Left colon (tissue), 2 donors: ENCODE measurements at regions not wholly inside any gene's neighbourhood (a gene's known extent, or its start where the extent isn't known, plus 50 kb on each side); places are given as distances from the start of the nearest gene placed in this dataset.
A peak's percentile ranks its signal among the peaks of the same experiment; 100 is the strongest.

Experiments used
- ATAC-seq: fragments of 200-7000 bp; cut with Tn5 transposase; one replicate; pipeline ENCODE4 v1.9.1; 2020; ENCODE audit warnings: mild to moderate bottlenecking, moderate library complexity
- DNase-seq, 2 donors: peaks; one replicate each; pipeline ENCODE4 v3.0.0-alpha.2; 2020
- intact Hi-C, 2 donors: fragments of 100-400 bp; cut with DNase I in 1 of 2; cut with micrococcal nuclease in 1 of 2; formaldehyde crosslinking; loops; one replicate each; pipeline versions ENCODE4 v1.11.2 to v1.14.0; 2022; cut with DNase I, micrococcal nuclease
- donor health status: DM: no; HTN: no; CAD: no.
- donor health status: DM: yes; HTN: yes; CAD: no.

DNA sequence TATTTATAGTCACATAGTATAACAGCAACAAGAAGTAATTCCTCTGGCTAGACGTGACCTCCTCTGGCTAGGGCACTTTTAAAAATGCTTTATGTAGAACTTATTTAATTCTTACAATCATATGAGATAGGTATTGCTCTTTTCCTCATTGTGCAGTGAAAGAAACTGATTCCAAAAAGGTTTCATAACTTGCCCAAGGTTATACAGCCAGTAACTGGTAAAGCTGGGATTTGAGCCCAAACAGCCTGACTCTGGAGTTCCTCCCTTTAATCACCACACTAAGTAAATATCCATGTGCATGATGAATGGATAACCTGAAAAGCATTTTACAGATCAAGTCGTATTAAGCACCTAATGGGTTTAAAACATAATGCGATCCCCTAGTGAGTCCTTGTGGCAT is 214.6 kb downstream of the PRL start:
- ATAC-seq (no peak), DNase-seq (no peak)
- intact Hi-C loops: no loop called here

DNA sequence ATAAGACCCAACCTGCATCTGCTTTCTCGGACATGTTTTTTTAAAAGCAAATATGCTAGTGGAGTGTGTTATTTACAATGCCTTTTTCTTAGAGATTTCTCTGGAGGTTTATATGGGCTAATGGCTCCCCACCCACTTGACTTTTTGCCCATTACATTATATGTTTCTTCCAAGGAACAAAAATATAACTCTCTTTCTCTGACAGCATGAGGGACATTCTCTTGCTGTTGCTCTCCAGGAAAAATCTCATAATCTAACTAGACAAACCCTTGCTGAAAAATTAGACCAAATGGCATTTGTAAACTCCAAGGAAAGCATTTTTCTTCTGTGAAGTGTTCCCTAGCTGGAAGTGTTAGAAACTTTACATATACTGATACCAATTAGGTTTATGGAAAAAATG is 213.7 kb downstream of the PRL start:
- DNase-seq: no peak
- ATAC-seq: no peak
- intact Hi-C loops: no loop called here

DNA sequence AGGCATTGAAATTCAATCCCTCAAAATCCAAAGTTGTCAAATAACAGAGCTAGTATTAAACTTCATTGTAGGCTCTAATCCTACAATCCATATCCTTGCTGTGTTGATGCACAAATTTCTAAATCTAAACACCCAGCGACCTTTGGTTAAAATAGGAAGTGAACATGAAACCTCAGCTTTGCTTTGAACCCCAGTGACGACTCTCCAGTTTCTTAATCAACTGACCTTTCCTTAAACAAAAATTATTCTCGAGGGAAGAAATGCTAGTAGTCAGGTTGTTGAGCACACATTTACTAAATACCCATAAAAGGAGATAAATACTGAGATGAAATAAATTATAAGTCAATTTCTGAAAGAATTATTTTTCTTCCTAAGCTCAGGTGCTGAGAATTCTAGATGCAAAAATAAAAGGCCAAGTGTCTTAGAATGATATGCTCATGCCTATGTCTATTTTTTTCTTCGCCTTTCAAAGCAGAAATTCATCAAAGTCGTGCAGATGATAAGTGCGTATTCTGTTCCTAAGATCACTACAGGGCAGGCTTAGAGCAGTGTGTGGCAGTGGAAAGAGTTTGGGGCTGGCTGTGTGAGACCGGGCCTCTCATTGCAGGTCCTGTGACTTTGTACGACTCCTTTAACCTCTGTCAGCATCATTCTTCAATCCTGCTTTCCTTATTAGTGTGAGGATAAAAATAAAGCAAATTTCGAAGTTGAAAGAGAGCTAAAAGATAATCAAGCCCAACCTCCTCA is 208.7 kb downstream of the PRL start:
- DNase-seq (no peak), ATAC-seq (no peak)
- intact Hi-C loops: no loop called here

DNA sequence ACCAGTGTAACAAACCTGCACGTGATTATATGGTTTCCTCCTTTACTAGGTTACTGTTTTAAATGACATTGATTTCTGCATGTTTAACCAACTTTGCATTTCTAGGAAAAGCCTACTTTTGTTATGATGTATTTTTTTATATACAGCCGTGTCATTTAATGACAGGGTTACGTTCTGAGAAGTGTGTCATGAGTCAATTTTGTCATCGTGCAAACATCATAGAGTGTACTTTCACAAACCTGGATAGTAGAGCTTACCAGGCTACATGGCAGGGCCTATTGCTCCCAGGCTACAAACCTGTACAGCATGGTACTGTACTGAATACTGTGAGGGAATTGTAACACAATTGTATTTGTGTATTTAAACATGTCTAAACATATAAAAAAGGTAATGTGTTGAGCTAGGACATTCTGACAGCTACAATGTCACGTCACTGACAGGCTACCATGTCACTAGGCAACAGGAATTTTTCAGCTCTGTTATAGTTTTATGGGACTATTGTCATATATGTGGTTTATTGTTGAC is 205.3 kb downstream of the PRL start:
- intact Hi-C loops: no loop called here
- DNase-seq (no peak), ATAC-seq (peak; percentile 70)

DNA sequence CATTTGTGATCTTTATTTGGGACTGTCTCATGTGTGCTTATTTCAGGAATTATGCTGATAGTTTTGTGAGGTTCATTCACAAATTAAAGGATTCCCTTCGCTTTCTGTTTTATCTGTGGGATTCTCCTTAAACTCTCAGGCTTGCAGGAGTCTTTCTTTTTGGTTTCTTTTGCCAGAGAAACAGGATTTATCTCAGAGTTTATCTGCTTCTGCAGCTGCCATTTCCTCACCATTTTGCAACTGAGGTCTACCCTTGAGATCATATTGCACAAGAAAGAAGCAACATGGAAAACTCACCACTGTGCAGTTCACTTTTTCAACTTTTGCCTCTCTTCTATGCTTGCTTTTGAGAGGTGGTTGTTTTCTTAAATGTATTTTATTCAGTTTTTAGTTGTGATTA is 201.0 kb downstream of the PRL start:
- DNase-seq (no peak), ATAC-seq (no peak)
- intact Hi-C loops: no loop called here

DNA sequence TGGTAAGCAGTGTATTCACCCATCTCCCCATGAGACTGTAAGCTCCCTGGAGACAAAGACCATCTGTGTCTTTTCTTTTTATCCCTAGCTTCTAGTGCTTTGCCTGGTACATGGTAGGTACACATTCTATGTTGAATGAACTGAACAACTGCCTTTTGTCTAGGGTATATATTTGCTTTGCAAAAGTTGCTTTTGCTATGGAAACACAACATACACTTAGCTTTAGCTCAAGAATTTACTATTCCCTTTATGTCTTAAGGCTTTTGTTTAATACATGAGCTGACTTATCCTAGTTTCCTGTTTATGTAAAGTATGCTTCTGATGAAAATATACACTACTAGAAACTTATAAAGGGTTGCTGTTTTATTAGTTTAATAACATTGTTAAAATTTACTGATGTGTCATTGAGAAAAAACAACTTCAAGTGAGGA is 198.2 kb downstream of the PRL start:
- ATAC-seq (no peak), DNase-seq (no peak)
- intact Hi-C loops: no loop called here

DNA sequence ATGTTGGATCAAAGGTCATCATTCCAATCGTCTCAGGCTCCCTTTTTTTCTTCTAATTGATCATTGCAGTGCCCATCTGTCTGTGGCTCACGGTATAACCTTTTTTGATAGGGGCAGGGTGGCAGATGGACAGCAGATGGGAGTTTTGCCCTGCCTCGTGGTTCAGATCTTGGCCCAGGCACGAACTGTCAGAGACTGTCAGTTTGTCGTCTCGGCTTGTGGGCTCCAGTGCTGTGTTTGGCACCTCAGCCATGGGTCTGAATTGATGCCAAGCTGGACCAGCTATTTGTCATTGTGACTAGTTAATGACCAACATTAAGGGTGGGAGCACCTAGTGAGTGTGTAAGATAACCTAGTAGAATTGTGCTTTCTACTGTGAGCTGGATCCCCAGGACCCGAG is 197.6 kb downstream of the PRL start:
- DNase-seq (no peak), ATAC-seq (no peak)
- intact Hi-C loops: no loop called here

DNA sequence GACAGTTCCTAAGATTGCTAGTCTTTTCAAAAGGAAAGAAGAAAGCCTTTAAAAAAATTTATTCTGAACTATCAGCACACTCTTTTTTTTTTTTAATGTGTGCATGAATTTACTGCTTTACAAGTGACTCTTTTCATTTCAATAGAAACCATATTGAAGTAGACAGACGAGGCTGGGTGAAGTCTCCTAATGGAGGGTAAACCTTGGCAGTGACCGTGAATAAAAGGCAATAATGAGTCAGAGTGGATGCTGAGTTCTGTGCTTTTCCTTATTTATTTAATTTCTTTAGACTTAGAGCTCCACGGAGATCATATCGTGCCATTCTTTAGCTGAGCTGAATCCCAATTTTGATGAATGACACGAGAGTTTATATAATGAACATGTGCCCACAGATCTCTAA is 196.9 kb downstream of the PRL start:
- DNase-seq (no peak), ATAC-seq (no peak)
- intact Hi-C loops: no loop called here

DNA sequence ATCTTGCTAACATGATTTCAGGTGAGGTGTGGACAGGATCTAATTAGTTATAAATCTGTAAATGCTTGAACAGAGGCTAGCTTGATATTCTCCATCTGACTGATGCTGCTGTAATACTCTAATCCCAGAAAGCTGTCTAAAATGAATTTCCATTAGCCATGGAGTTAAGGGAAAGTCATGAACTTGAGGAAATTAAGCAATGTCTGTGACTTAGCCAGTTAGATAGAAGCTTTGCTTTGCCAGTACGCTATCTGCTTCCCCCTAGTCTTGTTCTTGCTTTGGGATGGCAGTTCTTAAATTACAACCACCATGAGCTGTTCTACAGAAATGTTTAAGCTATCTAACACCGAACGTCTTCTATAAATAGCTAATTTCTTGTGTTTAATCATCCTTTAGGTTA is 195.7 kb downstream of the PRL start:
- DNase-seq (no peak), ATAC-seq (no peak)
- intact Hi-C loops: no loop called here

DNA sequence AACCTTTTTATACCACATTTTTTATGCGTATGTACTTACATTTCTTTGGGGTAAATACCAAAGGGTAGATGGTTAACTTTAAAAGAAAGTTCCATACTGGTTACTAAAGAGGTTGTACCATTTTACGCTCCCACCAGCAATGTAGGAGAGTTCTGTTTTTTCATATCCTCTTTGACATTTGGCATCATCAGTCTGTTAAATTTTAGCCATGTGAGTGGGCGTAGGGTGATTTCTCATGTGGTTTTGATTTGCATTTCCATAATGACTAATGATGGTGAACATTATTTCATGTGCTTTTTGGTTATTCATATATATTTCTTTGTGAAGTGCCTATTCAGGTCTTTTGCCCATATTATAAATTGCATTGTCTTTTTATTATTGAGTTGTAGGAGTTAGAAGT is 194.2 kb downstream of the PRL start:
- intact Hi-C loops: no loop called here
- no peak for ATAC-seq
- DNase-seq: no peak

DNA sequence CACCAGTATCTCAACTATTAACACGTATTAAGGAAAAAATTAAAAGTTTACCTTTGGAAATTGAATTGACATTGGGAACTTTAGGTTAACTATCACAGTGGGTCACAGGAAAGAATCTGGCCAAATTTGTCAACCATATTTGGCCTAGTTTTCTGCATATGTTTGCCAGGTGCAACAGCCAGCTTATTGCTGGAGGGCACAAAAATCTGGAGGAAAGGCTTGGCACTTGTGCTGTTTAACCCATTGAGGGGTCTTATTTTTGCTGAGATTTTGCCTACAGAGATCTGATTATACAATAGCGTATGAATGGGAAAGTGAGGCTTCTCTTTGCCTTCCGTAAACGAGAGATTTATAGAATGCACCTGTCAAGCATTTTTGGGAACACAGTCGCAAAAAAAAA is 190.4 kb downstream of the PRL start:
- DNase-seq (no peak), ATAC-seq (no peak)
- intact Hi-C loops: no loop called here

DNA sequence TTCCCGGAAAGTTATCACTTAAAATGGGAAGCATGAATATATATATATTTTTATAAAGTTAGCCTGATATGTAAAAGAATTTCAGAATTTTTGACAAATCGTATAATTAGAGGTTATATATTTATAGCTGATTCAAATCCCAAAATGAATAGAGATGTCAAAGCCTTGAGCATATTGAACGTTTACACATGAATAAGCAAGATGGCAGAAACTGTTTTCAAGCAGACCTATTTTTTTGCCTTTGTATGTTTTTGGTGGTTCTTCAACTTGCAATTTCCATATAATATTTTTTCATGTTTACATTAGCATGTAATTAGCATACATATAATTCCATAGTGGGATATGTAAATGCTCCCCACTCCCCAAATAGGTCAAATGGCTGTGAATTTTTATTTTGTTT is 189.9 kb downstream of the PRL start:
- DNase-seq: no peak

DNA sequence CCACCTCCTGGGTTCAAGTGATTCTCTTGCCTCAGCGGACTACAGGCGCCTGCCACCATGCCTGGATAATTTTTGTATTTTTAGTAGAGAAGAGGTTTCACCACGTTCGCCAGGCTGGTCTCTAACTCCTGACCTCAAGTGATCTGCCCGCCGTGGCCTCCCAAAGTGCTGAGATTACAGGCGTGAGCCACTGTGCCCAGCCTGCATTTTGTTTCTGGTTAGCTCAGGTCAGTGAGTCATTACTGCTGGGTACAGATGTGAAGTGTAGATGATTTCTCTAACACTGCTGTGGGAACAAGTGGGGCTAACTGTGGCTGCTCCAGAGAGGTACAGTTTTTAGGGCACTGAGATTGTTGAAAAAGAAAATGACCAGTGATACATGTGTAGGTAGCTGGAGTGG is 188.6 kb downstream of the PRL start:
- ATAC-seq: no peak
- intact Hi-C loops: no loop called here

More for the DNA sequence above, 189.9 kb downstream of the PRL start:
- intact Hi-C loops: no loop called here
- no peak for ATAC-seq

DNA sequence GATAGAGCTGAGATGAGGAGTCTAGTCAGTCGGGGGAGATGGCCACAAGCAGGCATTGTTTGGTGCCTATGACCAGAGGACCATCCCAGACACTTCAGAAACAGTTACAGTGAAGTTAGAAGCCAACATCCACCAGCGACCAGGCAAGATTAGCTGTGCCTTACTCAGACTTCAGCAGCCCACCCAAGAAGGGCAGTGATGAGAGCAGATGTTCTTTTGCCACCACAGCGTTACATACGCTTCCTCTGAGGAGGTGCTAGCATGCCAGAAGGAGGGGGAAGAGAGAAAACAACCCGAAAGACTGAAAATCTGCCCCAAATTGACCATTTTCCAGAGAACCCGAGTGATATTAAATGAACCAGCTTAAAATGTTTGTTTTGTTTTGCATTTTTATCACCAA is 186.8 kb downstream of the PRL start:
- ATAC-seq (no peak), DNase-seq (no peak)
- intact Hi-C loops: no loop called here

More for the DNA sequence above, 188.6 kb downstream of the PRL start:
- DNase-seq: no peak

DNA sequence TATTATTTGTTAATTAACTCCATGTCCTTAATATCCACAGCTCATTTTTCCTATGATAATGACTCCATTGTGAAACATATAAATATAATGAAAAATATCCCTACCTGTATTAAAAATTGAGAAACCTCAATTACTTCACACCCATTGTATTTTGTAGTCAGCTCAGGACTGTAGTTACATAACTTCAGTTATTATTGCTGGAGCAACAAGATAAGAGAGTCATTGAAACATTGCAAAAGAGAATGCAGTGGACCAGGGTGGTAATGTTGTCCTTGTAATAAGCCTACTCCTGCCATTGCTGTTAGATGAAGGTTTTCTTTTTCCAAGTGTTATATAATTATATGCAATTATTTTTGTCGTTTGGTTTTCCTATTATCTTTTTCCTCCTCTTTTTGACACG is 184.4 kb downstream of the PRL start:
- DNase-seq: no peak
- no peak for ATAC-seq
- intact Hi-C loops: no loop called here

DNA sequence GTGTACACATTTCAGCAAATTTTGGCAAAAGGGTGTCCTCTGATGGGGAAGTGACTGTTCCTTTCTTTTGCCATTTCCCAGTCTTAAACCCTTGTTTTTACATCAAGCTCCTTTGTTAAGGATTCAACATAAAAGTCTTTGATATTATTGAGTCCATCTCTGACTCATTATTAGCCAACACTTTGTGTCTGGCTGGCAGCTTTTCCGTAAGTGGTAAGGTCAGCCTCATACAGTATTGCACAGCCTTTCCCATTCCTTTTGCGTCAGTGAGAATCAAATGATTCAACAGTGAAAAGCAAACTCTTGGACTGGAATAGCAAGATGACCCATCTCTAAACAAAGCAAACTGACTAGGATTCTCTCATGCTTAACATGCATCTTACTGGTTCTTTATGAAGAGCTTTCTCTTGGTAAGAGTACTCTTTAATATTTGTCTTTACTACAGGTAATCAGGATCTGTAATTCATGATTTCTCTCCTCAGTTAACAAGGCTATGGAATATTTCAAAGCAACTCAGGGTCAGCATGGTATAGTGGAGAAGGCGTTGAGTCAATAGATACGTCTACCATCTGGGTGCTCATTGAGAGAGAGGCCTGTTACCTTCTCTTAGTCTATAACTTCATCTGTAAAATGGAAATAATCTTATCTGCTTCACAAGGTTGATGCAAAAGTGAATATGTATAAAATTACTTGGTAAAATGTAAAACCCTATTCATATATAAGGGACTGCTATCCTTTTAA is 183.6 kb downstream of the PRL start:
- ATAC-seq: no peak

DNA sequence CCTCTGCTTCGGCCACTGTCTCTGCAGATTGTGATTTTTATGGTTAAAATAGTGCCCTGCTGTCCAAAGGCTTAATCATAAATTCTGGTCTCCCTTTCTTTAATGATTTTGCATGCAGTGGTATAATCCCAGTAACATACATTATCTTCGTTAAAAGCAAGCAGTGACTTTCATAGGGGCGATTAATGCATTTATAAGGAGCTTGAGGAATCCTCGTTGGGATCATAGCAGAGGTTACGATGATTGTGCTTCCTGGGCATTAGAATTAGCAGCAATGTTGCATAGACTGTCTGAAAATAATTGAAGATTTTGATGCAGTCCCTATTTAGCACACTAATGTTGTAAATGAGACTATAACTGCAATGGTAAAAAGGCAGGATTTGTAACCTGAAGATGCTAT is 181.3 kb downstream of the PRL start:
- DNase-seq: no peak
- ATAC-seq: no peak
- intact Hi-C loops: no loop called here

More for the DNA sequence above, 183.6 kb downstream of the PRL start:
- intact Hi-C loops: no loop called here
- DNase-seq: no peak

DNA sequence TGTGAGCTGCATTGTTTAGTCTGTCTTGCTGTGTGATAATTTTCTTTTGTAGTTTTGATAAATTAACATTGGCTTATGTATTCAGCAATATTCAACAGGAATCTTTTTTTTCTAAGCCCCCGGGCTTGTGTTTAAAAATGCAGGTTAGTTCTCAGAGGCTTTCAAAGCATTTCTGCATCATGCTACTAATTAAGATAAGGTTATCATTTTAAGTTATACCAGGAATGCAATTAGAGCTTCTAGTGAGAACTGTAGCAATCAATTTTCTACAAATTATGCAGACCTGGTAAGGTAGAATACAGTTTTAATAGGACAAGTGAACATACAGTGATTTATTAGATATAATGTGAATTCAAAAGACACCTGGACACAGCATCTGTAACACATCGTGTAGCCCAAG is 179.2 kb downstream of the PRL start:
- ATAC-seq: no peak
- no peak for DNase-seq
- intact Hi-C loops: no loop called here

DNA sequence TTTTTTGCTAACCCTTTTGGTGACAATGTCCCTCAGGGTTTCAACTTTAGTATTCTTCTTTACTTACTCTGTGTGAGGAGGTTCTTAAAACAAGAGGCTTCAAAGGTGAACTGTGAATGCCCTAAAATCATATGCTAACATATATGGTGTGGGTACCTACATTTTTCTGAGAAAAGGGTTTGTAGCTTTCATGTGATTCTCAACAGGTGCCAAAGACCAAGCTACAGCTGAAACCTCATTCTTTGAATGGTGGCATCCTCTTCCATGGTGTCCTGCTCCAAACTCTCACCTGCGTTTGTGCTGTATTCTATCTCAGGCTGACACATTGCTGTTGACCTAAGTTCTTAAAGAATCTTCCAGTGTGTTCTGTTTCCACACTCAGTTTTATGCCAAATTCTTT is 177.3 kb downstream of the PRL start:
- ATAC-seq: no peak
- intact Hi-C loops: no loop called here
- no peak for DNase-seq

DNA sequence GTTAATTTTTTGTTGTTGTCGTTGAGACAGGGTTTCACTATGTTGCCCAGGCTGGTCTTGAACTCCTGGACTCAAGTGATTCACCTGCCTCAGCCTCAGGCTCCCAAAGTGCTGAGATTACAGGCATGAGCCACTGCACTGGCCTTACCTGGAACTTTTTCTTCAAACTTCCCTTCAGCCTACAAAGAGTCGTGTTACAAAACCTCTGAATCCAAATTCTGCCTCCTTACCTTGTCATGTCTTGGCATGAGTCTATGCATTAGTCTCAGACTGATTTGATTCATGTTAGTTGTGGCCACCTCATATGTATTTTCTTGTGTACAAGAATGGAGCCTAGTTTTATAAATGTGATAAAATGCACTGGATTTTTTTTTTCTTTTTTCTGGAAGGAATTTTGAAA is 172.1 kb downstream of the PRL start:
- no peak for ATAC-seq
- DNase-seq: no peak
- intact Hi-C loops: no loop called here

DNA sequence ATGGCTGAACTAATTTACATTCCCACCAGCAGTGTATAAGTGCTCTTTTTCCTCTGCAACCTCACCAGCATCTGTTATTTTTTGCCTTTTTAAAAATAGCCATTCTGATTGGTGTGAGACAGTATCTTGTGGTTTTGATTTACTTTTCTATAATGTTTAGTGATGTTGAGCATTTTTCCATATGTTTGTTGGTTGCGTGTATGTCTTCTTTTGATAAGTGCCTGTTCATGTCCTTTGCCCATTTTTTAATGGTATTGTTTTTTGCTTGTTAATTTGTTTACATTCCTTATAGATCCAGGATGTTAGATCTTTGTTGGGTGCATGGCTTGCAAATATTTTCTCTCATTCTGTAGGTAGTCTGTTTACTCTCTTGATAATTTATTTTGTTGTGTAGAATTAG is 169.9 kb downstream of the PRL start:
- intact Hi-C loops: no loop called here

More for the DNA sequence above, 169.9 kb downstream of the PRL start:
- DNase-seq (no peak), ATAC-seq (no peak)
